AG09309 (cell line): ENCODE measurements at regions not wholly inside any gene's neighbourhood (a gene's known extent, or its start where the extent isn't known, plus 50 kb on each side); places are given as distances from the start of the nearest gene placed in this dataset.

ENCODE experiments used
- DNase-seq: peaks from one replicate; pipeline ENCODE4 v3.0.0-alpha.2; 2010; ENCODE audit warnings: low read depth
- H3K4me3 ChIP-seq: 2 replicates; pipeline ENCODE4 v1.5.1; 2011; ENCODE audit warnings: mild to moderate bottlenecking, low read depth, low read length, moderate library complexity; ENCODE audit not compliant: control insufficient read depth
- CTCF ChIP-seq: IDR thresholded peaks from 2 replicates; pipeline ENCODE4 v1.5.1; 2011; ENCODE audit warnings: mild to moderate bottlenecking, low read depth, low read length, inconsistent platforms; ENCODE audit not compliant: insufficient read depth, control insufficient read depth; ENCODE audit errors: missing control alignments

DNA sequence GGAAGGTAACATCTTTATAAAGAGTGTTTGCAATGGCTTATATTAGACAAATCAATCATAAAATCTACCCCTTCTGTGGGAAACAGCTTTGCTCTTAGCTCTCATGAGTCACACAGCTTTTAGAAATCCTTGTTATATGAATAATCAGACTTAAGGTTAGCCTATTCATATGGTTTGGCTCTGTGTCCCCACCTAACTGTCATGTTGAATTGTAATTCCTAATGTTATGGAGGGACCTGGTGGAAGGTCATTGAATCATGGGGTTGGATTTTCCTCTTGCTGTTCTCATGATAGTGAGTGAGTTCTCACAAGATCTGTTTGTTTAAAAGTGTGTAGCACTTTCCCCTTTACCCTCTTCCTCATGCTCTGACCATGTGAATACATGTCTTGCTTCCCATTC lies 704.2 kb upstream of the KLHL1 start:
- TF ChIP-seq CTCF = no peak
- H3K4me3 ChIP-seq = no peak overlapping the region
- DNase-seq = no peak

- TF ChIP-seq CTCF = no peak
- no peak overlapping the region for H3K4me3 ChIP-seq
- no peak for DNase-seq
These were observed 701.3 kb upstream of the KLHL1 start for GRCh38 chr13:70809588-70809987.

DNA sequence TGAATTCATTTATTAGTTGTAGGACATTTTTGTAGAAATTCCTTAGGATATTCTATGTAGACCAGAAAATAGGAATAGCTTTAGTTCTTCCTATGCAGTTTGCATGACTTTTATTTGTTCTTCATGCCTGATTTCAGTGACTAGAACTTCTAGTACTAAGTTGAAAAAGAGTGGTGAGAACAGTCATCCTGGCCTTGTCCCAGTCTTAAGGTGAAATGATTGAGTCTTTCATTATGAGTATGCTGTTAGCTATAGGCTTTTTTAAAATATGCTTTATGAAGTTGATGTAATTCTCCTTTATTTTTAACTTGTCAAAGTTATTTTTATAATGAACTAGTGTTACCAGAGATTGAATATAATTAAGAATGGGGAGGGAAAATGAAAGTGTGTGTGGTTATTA lies 690.1 kb upstream of the KLHL1 start:
- no peak for TF ChIP-seq CTCF
- DNase-seq = no peak
- H3K4me3 ChIP-seq = no peak overlapping the region

DNA sequence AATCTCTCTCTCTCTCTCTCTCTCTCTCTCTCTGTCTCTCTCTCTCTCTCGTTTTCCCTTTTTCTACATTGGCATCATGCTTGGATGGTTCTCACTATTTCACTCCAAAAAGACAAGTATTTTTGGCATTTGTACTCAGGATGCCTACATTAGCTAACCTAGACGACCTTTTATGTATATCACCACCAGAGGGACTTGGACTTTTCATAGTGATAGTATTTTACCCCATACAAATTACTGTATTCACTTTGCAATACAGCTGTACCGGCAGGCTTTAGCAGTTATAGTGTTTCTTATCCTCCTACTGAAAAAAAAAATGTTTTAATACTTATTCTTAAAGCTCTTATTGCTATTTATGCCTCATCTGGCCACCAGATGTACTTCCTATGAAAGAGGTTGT lies 687.2 kb upstream of the KLHL1 start:
- DNase-seq = no peak
- no peak for TF ChIP-seq CTCF

DNA sequence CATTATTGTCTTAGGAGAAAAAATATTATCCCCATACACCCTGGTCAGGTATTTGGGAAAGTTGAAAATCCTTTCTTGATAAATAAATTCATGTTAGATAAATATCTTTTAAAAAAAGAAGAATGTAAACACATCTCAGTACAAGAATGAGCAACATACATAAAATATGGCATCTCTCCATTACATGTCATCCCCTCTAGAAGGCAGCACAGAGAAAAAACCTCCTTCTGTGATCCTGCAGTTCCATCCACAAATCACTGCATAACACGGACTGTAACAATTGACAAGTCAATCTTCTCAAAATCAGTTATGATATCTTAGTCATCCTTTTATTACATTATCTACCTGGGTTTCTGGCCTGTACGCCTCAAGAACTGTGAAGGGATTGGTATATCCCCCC lies 683.9 kb upstream of the KLHL1 start:
- no peak for DNase-seq
- no peak for TF ChIP-seq CTCF
- no peak overlapping the region for H3K4me3 ChIP-seq

More for the DNA sequence above, 687.2 kb upstream of the KLHL1 start:
- no peak overlapping the region for H3K4me3 ChIP-seq

DNA sequence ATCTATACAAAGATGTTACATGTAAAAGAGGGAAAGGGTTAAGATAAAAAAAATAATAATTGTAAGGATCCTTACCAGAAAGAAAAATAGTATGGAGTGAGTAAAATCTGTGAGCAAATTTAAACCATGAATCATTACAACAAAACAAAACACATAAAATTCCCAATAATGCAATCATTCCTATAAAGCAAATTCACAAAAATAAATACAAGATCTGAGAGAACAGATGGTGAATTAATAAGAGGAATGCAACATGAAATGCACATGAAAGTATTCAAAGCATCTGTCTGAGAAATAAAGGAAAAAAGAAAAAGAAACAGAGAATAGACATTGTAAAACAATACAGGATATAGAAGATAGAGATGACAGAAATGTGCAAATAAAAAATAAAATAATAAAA lies 681.5 kb upstream of the KLHL1 start:
- no peak for TF ChIP-seq CTCF
- no peak overlapping the region for H3K4me3 ChIP-seq
- no peak for DNase-seq

- no peak for TF ChIP-seq CTCF
- no peak for DNase-seq
- H3K4me3 ChIP-seq = no peak overlapping the region
These were observed 679.8 kb upstream of the KLHL1 start for GRCh38 chr13:70788074-70788473.
